HG02798 (cell line): ENCODE measurements at regions not wholly inside any gene's neighbourhood (a gene's known extent, or its start where the extent isn't known, plus 50 kb on each side); places are given as distances from the start of the nearest gene placed in this dataset.
"Not testable (repeated sequence)": the region's sequence is repeated elsewhere in the genome, so short reads cannot be mapped to it uniquely, and the experiment has no call there.

Source experiments
- ATAC-seq: cut with Tn5 transposase; IDR thresholded peaks from one replicate; pipeline ENCODE4 v1.9.1; 2021; ENCODE audit warnings: mild to moderate bottlenecking; ENCODE audit not compliant: unreplicated experiment, poor library complexity

DNA sequence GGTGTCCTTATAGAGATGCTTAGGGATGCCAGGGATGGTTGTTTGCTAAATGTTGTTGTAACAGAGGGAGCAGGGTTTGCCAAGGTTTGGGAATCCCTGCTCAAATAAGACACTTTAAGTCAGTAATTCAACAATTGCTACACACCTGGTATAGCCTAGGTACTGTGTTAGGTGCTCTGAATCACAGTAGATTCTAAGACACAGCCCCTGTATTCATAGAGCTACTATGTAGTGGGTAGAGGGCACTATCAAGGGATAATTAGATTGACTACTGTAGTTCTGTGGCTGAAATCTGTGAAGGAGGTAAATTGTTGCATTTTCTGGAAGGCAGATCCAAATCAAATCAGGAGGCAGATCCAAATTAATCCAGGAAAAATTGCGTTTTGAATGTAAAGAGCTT is 149.2 kb downstream of the C12orf75 start:
- ATAC-seq = no peak

DNA sequence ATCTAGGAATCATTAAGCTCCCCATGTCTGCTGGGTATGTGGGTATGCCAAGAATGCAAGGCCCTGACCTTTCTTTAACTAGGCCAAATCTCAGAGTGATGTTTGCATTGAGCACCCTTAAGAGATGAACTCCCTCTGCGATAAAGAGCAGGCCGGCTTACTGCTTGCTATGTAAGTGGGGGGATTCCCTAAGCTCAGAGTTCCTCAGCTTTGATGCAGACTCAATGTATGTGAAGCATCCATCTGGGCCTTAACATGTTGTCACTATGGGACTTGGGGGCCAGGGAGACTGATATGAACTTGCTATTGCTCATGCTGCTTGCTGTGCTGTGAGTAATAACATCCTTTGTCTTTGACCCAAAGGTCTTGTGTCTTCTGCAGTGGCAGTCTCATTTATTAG is 149.7 kb downstream of the C12orf75 start:
- ATAC-seq = no peak

DNA sequence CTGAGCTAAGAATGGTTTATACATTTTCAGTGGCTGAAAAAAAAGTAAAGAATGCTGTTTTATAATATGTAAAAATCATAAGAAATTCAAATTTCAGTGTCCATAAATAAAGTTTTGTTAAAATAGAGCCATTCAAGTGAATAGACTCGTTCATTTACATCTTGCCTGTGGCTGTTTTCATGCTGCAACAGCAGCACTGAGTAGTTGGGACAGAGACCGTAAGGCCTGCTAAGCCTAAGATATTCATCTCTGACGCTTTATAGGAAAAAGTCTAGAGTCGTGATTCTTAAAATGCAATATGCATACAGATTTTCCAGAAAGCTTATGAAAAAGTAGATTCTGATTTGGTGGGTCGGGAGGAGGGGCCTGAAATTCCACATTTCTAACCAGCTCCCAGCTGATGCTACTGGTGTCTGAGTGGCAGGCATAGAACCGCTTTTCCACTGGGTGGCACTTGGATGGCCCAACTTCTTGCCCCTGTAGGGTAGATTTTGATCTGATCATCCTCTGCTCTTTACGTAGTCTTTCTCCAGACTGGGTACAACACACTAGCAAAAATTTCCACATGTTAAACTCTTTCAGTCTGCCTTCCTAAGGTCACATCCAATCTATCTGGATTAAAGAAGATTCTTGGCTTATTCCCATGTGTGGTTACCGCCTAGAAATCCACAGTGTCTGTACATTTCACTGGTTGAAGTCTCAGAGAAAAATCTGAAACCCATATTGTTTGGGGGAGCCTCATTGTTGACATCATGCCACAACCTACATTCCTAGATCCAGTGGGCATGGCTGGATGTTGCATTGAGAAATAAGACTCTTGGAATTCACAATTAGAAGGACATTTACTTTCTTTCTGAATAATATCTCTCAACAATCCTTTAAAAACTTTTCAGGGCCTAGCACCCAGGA is 151.2 kb downstream of the C12orf75 start:
- ATAC-seq = no peak

- ATAC-seq = no peak
These were observed 152.5 kb downstream of the C12orf75 start for GRCh38 chr12:105482951-105483350.

DNA sequence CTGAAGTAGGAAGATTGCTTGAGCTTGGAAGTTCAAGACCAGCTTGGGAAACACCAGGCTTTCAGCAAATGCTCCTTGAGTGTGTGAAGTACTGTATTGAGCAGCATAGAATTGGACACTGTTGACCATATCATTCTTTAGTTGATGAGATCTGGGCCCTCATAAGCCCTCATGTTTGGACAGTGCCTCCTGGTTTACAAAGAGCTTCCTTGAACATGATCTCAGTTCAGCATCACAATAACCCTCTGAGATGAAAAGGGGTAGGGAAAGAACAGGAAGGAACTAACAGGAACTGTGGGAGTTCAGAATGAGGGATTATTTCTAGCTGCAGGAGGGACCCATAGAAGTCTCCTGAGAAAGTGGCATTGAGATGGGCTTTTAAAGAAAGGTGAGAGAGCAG is 153.2 kb downstream of the C12orf75 start:
- ATAC-seq = no peak

DNA sequence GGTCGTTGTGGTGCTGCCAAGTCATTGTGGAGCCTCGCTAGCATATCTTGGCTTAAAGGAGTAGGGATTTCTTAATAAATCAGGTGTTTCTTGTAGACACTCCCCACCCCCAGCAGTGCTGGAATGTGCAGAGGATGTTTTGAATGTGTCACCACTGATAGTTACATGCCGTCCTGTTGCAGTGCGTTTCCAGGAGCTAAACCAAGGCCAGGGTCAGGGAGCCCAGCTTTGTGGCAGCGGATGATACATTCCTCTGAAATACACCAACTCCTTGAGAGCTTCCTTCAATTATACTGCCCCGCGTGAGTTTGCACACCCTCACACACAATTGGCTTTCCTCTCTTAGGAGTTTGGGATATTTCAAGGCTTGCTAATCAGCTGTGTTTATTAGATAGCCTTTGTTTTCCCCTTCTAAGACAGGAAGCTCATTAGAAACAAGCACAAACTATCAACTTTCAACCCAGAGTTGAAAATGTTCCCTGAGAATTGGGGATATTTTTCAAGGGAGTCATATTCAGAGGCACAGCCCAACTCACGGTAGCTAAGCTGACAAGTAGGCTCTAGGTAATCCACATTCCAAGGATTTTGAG is 154.9 kb downstream of the C12orf75 start:
- no peak for ATAC-seq

- no peak for ATAC-seq
These were observed 155.4 kb downstream of the C12orf75 start for GRCh38 chr12:105485921-105486320.

DNA sequence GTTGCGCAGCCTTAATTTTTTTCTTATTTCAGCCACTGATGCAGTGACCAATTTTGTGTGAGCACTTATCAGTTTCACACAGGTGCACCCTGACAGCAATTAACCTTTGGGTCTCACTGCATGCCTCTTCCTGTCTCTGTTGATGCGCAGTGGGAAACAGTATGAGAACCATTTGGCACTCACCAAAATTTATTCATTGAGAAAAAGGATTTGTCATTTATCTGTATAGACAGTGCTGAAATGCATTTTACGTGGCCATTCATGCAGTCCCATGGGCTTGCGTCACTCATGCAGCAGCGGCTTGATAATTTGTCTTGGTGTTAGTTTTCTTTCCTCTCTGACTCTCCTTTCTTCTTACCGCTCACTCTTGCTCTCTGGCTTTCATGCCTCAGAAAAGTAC is 157.5 kb downstream of the C12orf75 start:
- no peak for ATAC-seq

GRCh38 chr12:105492591-105493545 is 162.4 kb downstream of the C12orf75 start:
- ATAC-seq = no peak

GRCh38 chr12:105499205-105499604 is 168.7 kb downstream of the C12orf75 start:
- ATAC-seq = no peak

DNA sequence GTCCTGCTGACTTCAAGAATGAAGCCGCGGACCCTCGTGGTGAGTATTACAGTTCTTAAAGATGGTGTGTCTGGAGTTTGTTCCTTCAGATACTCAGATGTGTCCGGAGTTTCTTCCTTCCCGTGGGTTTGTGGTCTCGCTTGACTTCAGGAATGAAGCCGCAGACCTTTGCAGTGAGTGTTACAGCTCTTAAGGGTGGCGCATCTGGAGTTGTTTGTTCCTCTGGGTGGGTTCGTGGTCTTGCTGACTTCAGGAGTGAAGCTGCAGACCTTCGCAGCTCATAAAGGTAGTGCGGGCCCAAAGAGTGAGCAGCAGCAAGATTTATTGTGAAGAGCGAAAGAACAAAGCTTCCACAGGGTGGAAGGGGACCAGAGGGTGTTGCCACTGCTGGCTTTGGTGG is 170.2 kb downstream of the C12orf75 start:
- not testable (repeated sequence) for ATAC-seq

DNA sequence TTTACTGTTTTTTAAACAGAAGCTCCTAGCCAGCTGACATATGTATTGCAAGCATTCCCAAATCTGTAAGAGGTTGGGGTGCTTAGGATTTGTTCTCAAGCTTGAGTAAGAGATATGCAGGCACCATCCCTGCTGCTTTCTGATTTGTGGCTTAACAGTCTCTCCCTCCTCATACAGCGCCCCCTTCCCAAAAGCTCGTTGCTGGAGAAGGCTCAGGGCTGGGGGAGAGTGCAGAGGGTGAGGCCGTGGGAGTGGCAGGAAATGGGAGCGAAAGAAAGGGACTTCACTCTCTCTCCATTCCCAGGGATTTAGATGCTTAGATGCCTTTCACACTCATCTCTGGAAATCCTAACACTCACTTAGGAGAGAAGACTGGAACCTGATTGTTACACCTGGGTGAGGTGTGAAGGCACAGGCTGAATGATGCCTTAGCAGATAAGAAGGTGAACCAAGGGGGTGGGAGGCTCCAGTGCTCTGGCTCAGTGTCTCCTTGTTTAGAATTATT is 172.0 kb downstream of the C12orf75 start:
- ATAC-seq = no peak

- no peak for ATAC-seq
These were observed 173.1 kb downstream of the C12orf75 start for GRCh38 chr12:105503619-105504018.

- ATAC-seq = peak; percentile 48
These were observed 173.8 kb downstream of the C12orf75 start for GRCh38 chr12:105504286-105504685.

DNA sequence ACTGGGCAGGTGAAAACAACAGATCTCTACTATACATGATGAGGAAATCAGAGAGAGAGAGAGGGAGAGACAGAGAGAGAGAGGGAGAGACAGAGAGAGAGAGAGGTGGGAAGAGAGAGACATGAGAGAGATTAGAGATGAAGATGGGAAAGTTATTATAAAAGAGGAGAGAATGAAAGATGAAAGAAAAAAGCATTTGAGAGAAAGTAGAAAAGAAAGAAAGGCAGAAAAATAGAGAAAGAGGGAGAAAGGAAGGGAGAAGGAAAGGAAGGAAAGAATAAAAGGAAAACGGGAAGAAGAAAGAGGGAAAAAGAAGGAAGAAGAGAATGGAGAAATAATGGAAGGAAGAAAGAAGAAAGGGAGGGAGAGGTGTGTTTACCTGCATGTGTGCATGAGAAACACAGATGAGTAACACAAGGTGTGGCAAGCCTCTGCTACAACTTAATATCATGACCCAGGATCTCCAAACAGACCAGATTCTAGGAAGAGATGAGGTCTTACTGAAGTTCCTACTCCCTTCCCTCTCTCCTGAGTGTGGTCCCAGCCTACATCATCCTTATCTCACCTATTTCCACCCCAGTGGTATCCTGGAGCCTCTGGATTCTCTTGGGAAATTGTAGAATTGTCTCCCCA is 176.3 kb downstream of the C12orf75 start:
- no peak for ATAC-seq

- no peak for ATAC-seq
These were observed 177.0 kb downstream of the C12orf75 start for GRCh38 chr12:105507311-105508038.

- ATAC-seq = no peak
These were observed 177.6 kb downstream of the C12orf75 start for GRCh38 chr12:105508096-105508495.

DNA sequence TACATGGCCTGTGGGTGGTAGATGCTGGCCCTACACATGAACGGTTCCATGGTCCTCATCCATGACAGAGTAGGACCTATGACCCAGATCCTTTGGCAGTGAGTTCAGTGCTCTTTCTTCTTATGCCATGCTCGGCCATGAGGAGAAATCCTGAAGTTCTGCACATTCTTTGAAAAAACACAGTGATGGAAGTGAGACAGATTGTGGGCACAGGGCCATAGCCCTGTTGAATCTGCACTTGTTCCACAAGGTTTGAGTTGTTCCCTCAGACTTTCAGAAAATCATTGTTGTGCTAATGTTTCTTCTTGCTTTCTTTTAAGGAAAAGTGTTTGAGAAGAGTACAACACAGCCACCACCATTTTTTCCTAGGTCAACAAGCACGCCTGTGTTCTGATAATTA is 180.0 kb downstream of the C12orf75 start:
- no peak for ATAC-seq

GRCh38 chr12:105512861-105513260 is 182.4 kb downstream of the C12orf75 start:
- not testable (repeated sequence) for ATAC-seq
